DMS 273 (cell line): ENCODE measurements at regions not wholly inside any gene's neighbourhood (a gene's known extent, or its start where the extent isn't known, plus 50 kb on each side); places are given as distances from the start of the nearest gene placed in this dataset.
A peak's percentile ranks its signal among the peaks of the same experiment; 100 is the strongest.

Source experiments
- DNase-seq: peaks from one replicate; lab custom pipeline; 2025; ENCODE audit not compliant: unreplicated experiment; lab: John Stamatoyannopoulos, UW

GRCh38 chr4:156656896-156657295 lies 314.7 kb downstream of the PDGFC start:
- DNase-seq = no peak

GRCh38 chr4:156654410-156654809 lies 317.2 kb downstream of the PDGFC start:
- no peak for DNase-seq

GRCh38 chr4:156643826-156644225 lies 327.8 kb downstream of the PDGFC start:
- peak; percentile 21 for DNase-seq

DNA sequence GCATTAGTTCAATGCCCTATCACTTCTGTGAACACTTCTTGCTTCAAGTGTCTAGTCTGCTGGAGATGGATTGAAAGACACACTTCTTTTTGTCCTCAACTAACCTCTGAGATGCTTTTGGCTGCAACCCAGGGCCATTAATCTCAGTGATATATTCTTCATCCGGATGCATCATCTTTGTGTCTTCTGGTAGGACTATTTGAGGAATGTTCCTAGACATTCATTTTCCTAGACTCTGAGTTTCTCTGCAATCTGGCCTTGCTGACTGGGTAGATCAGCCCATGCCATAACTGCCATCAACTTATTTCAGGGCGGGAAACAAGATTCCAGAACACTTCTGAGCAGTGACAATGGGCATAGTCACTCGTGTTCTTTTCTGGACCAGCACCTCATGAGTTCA lies 329.4 kb downstream of the PDGFC start:
- no peak for DNase-seq

DNA sequence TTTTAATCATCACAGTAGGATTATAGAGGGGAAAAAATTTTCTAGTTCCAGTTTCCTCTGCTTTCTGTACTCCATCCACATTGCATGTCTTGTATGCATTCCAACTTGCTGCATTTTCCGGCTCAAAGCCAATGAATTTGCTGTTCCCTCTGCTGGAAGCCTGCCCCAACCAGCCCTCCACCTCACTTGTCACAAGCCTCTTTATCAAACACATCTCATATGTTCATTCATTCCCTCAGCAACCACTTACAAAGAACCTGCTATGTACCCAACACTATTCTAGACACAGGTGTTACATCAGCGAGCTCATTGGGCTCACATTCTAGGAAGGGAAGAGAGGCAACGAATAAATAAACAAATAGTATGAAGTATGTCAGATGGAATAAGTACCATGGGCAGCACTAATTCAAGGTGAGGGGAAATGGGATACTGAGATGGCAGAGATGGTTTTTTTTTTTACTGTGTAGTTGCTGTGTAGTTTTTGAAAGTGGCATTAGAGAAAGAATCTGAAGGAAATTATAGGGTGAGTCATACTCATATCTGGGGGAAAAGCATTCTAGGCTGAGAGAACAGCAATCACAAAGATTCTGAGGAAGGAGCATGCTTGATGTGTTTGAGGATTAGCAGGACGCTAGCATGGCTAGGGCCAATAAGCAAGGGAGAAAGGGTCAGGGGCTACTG lies 332.5 kb downstream of the PDGFC start:
- peak; percentile 12 for DNase-seq

DNA sequence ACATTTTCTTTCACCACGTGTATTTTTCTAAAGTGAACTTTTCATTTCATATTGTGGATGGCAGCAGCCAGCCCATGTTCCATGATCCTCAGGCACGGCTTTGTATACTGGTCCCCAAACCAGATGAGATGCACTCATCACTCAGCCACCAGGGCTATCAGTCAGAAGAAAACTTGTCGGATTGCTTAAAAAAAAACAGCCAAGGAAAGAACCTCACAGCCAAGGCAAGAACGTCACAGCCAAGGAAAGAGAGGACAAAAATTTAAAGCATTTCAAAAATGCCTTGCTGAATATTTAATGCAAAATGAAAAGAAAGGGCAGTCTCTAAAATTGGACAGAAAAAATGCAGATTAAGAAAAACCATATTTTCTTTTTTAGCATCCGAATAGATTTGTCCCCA lies 333.3 kb downstream of the PDGFC start:
- no peak for DNase-seq

DNA sequence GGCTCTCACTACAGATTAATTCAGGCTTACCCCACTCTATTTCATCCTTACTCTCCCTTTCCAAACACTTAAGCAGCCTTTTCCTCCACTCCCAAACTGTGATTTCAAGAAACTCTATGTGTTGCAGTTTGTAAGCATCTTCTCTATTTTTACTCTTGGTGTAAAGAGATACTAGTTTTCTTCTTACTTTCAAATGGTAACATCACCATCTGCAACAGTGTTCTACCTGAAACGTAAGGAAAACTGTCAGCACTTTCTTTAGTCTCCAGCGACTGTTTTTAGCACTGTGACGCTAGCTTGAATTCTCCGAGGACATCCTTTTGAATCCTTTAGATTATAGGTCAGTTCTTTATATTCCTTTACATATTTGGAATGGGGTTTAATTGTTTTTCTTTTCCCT lies 335.2 kb downstream of the PDGFC start:
- no peak for DNase-seq

DNA sequence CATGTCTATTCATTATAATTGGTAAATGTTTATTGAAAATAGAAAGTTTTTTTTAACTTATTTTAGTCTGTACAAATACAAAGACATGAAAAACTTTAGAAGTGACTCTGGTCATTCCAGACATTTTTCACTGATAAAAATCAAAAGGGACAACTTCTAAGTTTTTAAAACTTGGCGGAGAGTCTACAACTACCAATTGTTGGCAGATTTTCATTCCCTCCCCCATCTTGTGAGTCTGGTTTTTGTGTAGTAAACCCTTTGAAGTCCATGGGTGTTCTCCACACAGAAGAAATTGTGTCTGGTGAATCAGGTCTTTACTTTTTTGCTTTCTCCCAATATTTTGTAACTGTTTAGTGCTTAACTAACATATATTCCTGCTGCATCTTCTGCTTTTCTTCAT lies 336.5 kb downstream of the PDGFC start:
- DNase-seq = no peak

DNA sequence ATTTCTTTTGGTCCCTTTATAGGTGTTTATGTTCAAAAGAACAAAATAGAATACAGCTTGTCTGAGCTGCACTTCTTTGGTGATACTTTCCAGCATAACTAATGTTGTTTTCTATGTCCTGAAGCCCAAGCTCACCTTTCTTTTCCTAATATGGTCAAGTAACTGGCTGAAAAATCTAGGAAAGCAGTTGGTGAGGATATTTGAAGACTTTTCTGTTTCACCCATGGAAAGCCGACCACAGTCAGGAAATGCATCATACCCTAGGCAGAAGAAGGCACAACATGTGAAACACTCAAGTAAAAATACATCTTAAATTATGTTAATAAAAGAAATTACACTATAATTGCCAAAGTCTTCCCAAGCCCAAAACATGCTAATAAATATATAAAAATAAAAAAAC lies 337.0 kb downstream of the PDGFC start:
- DNase-seq = peak; percentile 3

DNA sequence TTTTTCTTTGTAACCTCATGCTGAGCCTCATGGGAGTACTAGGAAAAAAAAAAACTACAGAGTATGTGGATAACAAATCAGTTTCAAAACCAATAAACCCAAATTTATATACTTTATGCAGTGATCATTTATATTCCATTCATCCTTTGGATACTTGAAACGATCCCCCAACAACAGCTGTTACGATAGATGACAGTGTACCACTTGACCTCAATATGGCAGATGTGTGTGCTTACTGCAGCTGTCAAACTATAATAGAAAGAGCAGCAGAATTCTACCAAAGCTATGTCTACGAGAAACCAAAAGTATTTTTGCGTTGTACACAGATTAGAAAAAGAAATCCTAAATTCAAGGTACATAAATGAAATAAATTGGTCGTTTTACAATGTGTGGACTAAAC lies 337.8 kb downstream of the PDGFC start:
- peak; percentile 63 for DNase-seq

DNA sequence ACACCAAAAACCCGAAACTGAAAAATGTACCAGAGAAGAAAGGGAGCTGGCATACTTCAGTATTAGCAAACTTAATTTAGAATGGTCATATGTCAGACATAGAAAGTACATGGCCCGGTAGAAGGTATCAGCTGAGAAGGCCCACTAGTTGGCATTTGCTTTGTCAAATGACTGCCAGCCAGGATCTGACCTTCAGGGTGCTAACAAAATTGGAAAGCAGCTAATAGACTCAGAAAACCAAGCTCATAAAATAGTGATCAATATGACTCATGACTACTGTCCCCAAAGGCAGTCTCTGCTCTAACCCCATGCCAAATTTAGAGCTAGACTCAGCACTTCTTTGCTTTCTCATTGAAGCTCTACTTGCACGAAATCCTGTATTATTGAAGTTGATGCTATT lies 342.7 kb downstream of the PDGFC start:
- no peak for DNase-seq

- no peak for DNase-seq
Measured at GRCh38 chr4:156623376-156623775, 348.2 kb downstream of the PDGFC start.

DNA sequence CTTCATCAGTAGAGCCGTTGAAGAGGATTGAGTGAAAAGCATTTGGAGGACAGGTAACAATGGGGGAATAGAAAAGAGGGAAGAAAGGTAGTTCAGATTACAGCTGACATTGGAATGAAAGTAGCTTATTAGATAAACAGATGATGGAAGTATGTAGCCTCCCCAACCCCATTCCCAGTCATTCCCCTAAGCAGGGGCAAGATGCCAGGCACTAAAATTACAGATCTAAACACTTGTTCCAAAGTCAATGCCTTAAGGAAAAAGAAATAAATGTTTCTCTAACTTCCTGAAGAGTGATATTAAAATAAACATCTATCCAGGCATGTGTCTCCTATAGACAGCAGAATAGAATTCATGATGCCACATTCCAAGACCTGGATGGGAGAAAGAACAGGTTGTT lies 350.8 kb downstream of the PDGFC start:
- no peak for DNase-seq

DNA sequence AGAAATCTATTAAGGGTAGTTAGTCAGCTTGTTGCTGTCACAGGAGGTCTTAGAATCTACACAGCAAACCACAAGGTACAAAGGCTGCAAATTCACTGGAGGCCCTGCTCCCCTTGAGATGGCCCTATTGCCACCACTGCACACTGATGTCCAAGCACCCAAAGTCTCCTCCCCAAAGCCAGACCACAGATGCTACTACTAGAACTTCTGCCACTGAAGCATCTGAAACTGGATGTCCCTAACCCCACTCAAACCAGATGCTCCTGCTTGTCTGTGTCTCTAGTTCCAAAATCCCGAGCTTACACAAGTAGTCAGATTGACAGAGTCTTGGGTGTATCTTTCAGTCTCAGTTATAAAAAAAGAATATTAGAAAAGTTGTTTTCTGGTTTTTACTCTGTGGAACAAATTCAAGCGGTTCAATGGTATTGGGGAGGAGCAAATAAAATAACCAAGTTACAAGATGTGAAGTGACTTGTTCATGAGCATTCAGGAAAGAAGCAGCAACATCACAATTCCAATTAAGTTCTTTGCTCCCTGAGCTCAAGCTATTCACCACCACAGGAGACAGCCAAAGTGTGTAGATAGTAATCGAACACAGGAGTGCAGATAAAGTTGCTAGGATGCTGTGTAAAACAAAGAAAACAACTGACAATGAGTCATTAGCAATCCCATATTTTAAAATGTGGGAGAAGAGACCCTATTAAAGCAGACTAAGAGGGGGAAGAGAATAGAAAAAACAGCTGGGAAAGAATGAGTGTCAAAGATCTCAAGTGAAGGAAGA lies 352.3 kb downstream of the PDGFC start:
- DNase-seq = no peak

DNA sequence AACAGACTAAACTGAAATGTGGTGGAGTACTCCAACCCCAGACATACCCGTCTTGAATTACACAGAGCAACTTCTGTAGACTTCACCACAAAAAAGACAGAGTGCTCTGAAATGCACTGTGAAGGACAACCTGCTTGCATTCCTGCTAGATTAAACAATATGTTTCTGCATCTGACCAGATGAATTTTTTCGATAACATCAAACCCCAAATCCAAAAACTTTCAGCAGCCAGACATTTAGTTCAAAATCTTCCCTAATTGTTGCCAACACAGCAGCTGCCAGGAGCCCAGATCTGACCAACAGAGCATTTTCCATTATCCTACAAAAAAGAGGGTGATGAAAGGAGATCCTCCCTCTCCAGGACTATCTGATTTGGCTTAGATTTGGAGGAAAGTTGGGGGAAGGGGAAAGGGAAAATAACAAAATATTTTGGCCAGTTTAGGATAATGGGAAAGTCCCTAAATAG lies 356.5 kb downstream of the PDGFC start:
- DNase-seq = peak; percentile 41

DNA sequence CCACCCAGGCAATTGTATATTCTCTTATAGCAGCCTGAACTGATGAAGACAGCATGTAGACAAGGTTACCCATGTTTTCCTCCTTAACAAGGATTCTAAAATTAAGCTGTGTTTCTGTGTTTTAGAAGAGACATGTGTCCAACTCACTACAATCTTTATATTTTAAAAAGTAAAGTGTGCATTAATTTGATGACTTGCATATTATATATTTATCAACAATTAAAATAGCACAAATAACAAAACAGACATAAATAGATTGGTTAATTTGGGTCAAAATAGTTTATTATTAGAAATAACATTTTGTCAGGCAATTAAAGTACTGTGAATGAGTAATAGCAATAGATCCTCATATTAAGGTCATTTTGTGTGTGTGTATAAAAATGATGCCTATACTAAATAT lies 357.1 kb downstream of the PDGFC start:
- DNase-seq = no peak

DNA sequence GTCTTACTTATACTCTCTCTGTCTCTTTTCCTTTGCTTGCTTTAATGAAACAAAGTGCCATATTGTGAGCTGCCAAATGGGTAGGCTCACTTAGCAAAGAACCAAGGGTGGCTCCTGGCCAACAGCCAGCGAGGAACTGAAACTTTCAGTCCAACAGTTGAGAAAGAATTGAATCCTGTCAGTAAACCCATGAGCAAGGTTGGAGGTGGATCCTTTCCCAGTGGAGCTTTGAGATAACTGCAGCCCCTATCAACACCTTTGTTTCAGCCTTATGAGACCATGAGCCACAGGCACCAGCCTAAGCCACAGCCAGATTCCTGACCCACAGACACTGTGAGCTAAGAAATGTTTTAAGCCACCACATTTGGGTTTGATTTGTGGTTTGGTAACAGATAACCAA lies 362.2 kb downstream of the PDGFC start:
- peak; percentile 2 for DNase-seq

GRCh38 chr4:156608651-156609050 lies 362.9 kb downstream of the PDGFC start:
- DNase-seq = no peak

GRCh38 chr4:156607478-156607857 lies 364.1 kb downstream of the PDGFC start:
- DNase-seq = no peak

DNA sequence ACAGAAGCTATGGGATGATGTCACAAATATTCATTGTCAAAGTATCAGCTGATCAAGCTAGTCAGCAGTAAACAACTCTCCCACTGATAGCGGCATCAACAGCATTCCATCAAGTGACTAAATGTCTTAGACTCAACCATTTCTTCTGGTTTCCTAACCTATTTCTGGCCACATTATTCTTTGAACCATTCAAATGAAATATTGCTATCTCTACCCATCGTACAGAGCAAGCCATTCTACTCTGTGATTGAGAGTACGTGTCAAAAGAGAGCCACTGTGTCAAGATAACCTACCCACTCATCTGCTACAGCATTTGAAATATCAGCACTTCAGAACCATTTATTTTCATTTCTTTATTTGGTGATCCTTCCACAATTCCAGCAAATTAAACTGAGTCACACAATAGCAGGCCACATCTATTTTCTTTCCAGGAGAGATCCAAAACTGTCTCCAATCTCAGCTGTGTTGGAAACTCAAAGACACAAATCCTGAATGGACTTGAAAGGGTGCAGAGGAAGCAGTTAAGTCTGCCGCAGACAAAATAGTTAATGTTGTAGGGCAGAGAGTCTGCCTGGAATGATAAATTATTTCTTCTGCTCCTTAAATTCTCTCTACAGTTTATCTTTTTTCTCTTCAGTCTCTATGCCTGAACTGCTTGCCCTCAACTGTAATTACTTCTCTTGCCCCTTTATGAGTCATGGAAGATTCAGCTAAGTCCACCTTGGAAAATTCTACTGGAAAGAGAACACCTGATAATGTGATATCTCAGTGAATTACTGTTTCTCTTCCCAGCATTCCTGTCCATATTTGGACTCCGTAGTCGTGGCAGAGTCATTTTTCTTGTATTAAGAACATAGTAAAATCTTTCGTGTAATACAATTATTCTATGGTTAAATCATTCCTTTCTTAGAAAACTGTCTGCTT lies 364.8 kb downstream of the PDGFC start:
- DNase-seq = no peak

DNA sequence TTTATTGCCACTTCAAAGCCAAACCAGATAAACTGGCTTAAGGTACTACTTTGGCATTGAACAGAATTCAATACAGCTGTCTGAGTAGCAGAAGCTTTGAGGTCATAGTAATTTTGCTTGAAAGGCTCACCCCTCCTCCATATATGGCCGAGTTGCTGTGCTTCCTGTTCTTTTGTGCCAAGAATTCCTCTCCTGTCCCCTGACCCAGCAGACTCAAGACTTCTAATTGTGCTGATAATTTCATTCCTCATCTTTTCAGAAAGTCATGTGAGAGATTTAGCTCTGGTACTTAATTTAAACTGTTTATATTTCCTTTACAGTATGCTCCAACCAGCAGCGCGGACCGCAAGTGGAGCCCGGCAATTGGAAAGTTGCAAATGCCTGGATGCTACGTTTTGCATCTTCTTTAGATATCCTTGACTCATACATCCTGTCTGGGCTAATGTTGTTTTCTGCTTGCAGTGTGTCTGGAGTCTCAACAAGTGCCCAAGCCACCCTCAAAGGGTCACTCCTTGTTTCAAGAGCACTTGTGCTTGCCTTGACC lies 373.4 kb downstream of the PDGFC start:
- DNase-seq = peak; percentile 14
